ENCODE measurements at regions not wholly inside any gene's neighbourhood (a gene's known extent, or its start where the extent isn't known, plus 50 kb on each side); places are given as distances from the start of the nearest gene placed in this dataset.

DNA sequence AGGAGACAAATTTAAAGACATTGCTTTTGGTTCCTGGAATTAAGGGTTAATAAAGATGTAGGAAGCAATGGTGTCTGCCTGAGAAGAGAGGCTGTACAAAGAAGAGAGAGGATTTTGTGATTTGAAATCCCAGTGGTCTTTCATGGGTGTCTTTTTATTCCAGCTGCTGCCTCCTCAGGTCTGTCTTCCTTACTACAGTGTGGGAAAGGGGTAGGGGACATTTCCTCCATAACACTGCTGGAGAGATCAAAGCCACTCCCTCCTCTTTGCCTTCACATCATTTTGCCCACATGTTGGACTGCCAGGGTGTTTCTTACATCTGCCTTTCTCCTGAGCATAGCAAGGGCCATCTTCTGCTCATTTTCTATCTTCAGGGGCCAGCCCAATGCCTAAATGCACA is 348.5 kb downstream of the EN1 start:
- DNase-seq (ENCODE audit: extremely low spot score), result no peak
- no peak overlapping the region for H3K27ac ChIP-seq (ENCODE audit: low read depth)
- H3K4me3 ChIP-seq (ENCODE audit: low read depth, low read length), result no peak overlapping the region
- H3K36me3 ChIP-seq (ENCODE audit: insufficient read depth), result no peaks in the 10 kb centered on the region
- H3K4me1 ChIP-seq (ENCODE audit: insufficient read depth), result no peaks in the 10 kb centered on the region

GRCh38 chr2:118496870-118497611 is 350.4 kb downstream of the EN1 start:
- Histone ChIP-seq H3K36me3 (ENCODE audit: insufficient read depth) (no peaks in the 10 kb centered on the region), H3K4me1 (ENCODE audit: insufficient read depth) (no peaks in the 10 kb centered on the region), H3K4me3 (ENCODE audit: low read depth, low read length) (no peak overlapping the region), H3K27ac (ENCODE audit: low read depth) (no peak overlapping the region)
- WGBS, result 67% methylated on average over 7 of the region's 7 CpGs
- no peak for DNase-seq (ENCODE audit: extremely low spot score)

DNA sequence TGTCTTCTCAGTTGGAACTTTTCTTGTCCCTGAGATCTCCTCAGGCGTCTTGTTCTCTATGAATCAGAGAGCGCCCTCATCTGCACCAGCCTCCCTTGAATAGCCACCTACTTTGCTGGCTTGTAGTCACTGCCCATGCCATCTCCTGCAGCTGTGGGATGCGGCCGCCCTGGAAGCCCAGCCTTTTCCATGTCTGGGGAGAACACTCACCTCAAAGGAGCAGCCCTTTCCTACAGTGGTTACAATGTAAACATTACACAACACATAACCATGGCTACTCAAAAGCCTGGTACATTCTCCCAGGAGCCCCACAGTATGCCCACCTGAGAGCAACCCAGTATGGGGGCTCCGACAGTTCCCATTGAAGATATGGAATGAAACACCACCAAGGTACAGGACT is 351.0 kb downstream of the EN1 start:
- no peaks in the 10 kb centered on the region for H3K4me1 ChIP-seq (ENCODE audit: insufficient read depth)
- 90% methylated on average over 5 of the region's 5 CpGs for WGBS
- H3K4me3 ChIP-seq (ENCODE audit: low read depth, low read length), result no peak overlapping the region
- DNase-seq (ENCODE audit: extremely low spot score), result no peak
- no peak overlapping the region for H3K27ac ChIP-seq (ENCODE audit: low read depth)
- no peaks in the 10 kb centered on the region for H3K36me3 ChIP-seq (ENCODE audit: insufficient read depth)

GRCh38 chr2:118495290-118495689 is 352.2 kb downstream of the EN1 start:
- Histone ChIP-seq H3K36me3 (ENCODE audit: insufficient read depth) (no peaks in the 10 kb centered on the region), H3K4me1 (ENCODE audit: insufficient read depth) (no peaks in the 10 kb centered on the region), H3K4me3 (ENCODE audit: low read depth, low read length) (no peak overlapping the region), H3K27ac (ENCODE audit: low read depth) (no peak overlapping the region)
- WGBS, result 64% methylated on average over 4 of the region's 4 CpGs
- no peak for DNase-seq (ENCODE audit: extremely low spot score)

- Histone ChIP-seq H3K27ac (ENCODE audit: low read depth) (no peak overlapping the region), H3K36me3 (ENCODE audit: insufficient read depth) (no peaks in the 10 kb centered on the region), H3K4me3 (ENCODE audit: low read depth, low read length) (no peak overlapping the region), H3K4me1 (ENCODE audit: insufficient read depth) (no peaks in the 10 kb centered on the region)
- DNase-seq (ENCODE audit: extremely low spot score), result no peak
- 82% methylated on average over 7 of the region's 7 CpGs for WGBS
These were observed 354.2 kb downstream of the EN1 start for GRCh38 chr2:118493213-118493612.

GRCh38 chr2:118492335-118492734 is 355.1 kb downstream of the EN1 start:
- Histone ChIP-seq H3K27ac (ENCODE audit: low read depth) (no peak overlapping the region), H3K4me3 (ENCODE audit: low read depth, low read length) (no peak overlapping the region)
- no peak for DNase-seq (ENCODE audit: extremely low spot score)

GRCh38 chr2:118490330-118490729 is 357.1 kb downstream of the EN1 start:
- Histone ChIP-seq H3K27ac (ENCODE audit: low read depth) (no peak overlapping the region), H3K36me3 (ENCODE audit: insufficient read depth) (no peaks in the 10 kb centered on the region), H3K4me3 (ENCODE audit: low read depth, low read length) (no peak overlapping the region), H3K4me1 (ENCODE audit: insufficient read depth) (no peaks in the 10 kb centered on the region)
- DNase-seq (ENCODE audit: extremely low spot score), result no peak
- WGBS, result 38% methylated on average over 4 of the region's 4 CpGs

More at GRCh38 chr2:118492335-118492734, 355.1 kb downstream of the EN1 start:
- no peaks in the 10 kb centered on the region for H3K4me1 ChIP-seq (ENCODE audit: insufficient read depth)
- H3K36me3 ChIP-seq (ENCODE audit: insufficient read depth), result no peaks in the 10 kb centered on the region

GRCh38 chr2:118489712-118490299 is 357.6 kb downstream of the EN1 start:
- H3K27ac ChIP-seq (ENCODE audit: low read depth), result no peak overlapping the region
- H3K4me1 ChIP-seq (ENCODE audit: insufficient read depth), result no peaks in the 10 kb centered on the region
- H3K4me3 ChIP-seq (ENCODE audit: low read depth, low read length), result no peak overlapping the region
- DNase-seq (ENCODE audit: extremely low spot score), result no peak
- 66% methylated on average over 6 of the region's 6 CpGs for WGBS
- H3K36me3 ChIP-seq (ENCODE audit: insufficient read depth), result no peaks in the 10 kb centered on the region

DNA sequence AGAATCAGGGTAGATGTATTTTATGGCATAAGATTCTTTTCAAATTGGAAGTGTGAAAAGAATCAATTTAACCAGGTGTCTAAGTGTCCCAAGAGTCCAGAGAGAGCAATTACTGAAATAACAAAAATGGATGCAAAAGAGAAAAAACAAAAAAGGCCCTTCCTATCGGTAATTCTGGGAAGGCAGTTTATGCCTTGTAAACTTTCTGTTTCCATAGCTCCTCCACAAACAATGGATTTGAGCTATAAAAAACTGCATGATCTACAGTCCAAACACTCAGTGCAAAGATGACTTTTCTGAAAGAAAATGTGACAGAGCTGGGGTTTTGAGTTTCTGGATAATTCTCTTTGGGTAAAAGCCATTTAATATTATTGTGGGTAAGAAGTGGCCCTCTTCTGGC is 366.1 kb downstream of the EN1 start:
- no peak for DNase-seq (ENCODE audit: extremely low spot score)
- WGBS, result 16% methylated on average over 1 of the region's 1 CpG
- Histone ChIP-seq H3K4me1 (ENCODE audit: insufficient read depth) (no peaks in the 10 kb centered on the region), H3K27ac (ENCODE audit: low read depth) (no peak overlapping the region), H3K36me3 (ENCODE audit: insufficient read depth) (no peaks in the 10 kb centered on the region), H3K4me3 (ENCODE audit: low read depth, low read length) (no peak overlapping the region)

- Histone ChIP-seq H3K36me3 (ENCODE audit: insufficient read depth) (no peaks in the 10 kb centered on the region), H3K4me3 (ENCODE audit: low read depth, low read length) (no peak overlapping the region), H3K27ac (ENCODE audit: low read depth) (no peak overlapping the region), H3K4me1 (ENCODE audit: insufficient read depth) (no peaks in the 10 kb centered on the region)
- WGBS, result 66% methylated on average over 5 of the region's 5 CpGs
- no peak for DNase-seq (ENCODE audit: extremely low spot score)
These were observed 368.4 kb downstream of the EN1 start for GRCh38 chr2:118479020-118479419.

DNA sequence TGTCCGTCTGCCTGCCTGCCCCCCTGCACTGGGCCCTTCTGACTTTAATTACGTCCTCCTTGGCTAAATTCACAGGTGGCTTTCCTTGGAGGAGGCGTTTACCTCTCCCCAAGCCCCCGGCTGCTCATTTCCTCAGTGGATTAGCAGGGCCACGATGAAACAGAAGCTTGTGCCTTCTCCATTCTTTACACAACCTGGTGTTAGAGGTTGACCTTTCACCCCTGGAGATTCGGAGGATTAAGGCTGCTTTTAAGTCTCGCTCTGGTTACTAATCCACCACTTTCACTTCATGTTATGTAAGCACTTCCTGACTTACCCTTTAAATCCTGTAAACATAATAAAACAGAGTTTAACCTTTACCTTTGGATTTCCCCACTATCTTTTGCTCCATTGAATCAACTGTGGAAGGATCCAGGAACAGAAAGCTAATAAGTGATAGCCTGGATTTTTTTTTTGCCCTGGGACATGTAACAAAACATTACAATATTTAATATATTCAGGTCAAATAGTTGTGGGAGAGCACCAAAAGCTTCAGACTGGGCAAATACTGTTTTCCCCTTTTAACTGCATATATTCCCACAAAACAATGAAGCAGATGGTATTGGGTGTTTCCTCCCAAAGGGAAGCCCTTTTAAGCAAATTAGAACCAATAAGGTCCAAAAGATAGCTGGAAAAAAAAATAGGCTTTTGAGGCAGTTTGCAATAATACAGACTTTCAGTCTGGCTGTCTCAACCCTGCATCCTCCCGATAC is 370.2 kb downstream of the EN1 start:
- no peak for DNase-seq (ENCODE audit: extremely low spot score)
- WGBS, result 27% methylated on average over 8 of the region's 8 CpGs
- no peaks in the 10 kb centered on the region for H3K4me1 ChIP-seq (ENCODE audit: insufficient read depth)

GRCh38 chr2:118475622-118476205 is 371.7 kb downstream of the EN1 start:
- no peak for DNase-seq (ENCODE audit: extremely low spot score)
- WGBS, result 60% methylated on average over 9 of the region's 9 CpGs
- no peak overlapping the region for H3K27ac ChIP-seq (ENCODE audit: low read depth)
- no peaks in the 10 kb centered on the region for H3K36me3 ChIP-seq (ENCODE audit: insufficient read depth)
- no peaks in the 10 kb centered on the region for H3K4me1 ChIP-seq (ENCODE audit: insufficient read depth)
- H3K4me3 ChIP-seq (ENCODE audit: low read depth, low read length), result no peak overlapping the region

More for the DNA sequence above, 370.2 kb downstream of the EN1 start:
- H3K4me3 ChIP-seq (ENCODE audit: low read depth, low read length), result no peak overlapping the region
- no peak overlapping the region for H3K27ac ChIP-seq (ENCODE audit: low read depth)
- H3K36me3 ChIP-seq (ENCODE audit: insufficient read depth), result no peaks in the 10 kb centered on the region

DNA sequence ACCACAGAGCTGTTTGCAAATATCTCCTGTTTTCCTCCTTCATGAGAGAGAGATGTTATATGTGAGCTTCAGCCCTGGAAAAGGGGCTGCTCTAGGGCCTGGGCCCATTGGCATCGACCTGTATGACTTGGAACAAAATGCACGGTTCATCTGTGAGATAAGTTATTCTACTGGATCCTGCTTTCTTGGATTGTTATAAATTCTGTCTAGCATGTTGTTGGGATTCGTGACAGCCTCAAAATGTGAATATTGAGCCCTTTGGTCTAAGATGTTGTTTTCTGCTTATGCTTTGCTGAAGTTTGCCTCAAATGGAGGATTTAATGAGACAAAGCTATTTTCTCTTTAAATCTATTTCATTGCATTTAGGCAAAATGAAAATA is 372.9 kb downstream of the EN1 start:
- Histone ChIP-seq H3K4me3 (ENCODE audit: low read depth, low read length) (no peak overlapping the region), H3K36me3 (ENCODE audit: insufficient read depth) (no peaks in the 10 kb centered on the region), H3K27ac (ENCODE audit: low read depth) (no peak overlapping the region), H3K4me1 (ENCODE audit: insufficient read depth) (no peaks in the 10 kb centered on the region)
- DNase-seq (ENCODE audit: extremely low spot score), result no peak
- WGBS, result 61% methylated on average over 3 of the region's 3 CpGs

Measured in urinary bladder (tissue), 3 donors.